ENCODE measurements at regions not wholly inside any gene's neighbourhood (a gene's known extent, or its start where the extent isn't known, plus 50 kb on each side); places are given as distances from the start of the nearest gene placed in this dataset.

- no peak for TF ChIP-seq CTCF (IDR thresholded peaks at IDR 0.05)
- TF ChIP-seq RAD21 (IDR thresholded peaks at IDR 0.05; ENCODE audit: low read length) = no peak
- no peak for TF ChIP-seq SIN3A (IDR thresholded peaks at IDR 0.05; ENCODE audit: borderline replicate concordance, low read depth, low read length)
- no peak for TF ChIP-seq RCOR1 (IDR thresholded peaks at IDR 0.05; ENCODE audit: low read length)
- no peak for TF ChIP-seq EZH2phosphoT487 (IDR thresholded peaks at IDR 0.05; ENCODE audit: borderline replicate concordance, low read depth)
These were observed 756.4 kb upstream of the NR2F2 start for GRCh38 chr15:95574053-95574452.
